ENCODE measurements at regions not wholly inside any gene's neighbourhood (a gene's known extent, or its start where the extent isn't known, plus 50 kb on each side); places are given as distances from the start of the nearest gene placed in this dataset.

DNA sequence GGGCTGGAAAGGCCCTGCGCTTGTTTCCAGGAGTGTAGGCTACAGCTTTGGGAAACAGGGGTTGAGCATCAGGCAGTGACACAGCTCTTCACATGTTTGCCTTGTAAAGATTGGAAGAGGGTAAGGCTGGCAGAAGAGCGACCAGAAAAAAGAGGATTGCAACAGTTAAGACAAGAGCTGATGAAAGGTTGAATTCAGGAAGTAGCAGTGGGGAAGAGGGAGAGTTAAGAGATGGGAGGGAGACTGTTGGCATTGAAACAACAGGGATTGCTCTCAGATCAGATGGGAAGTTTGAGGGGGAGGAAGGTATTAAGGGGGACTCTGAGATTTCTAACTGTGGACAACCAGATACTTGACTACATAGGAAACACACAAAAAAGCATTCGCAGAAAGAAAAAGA is 96.9 kb downstream of the CTAGE1 start:
- Mint-ChIP-seq H3K27me3 (ENCODE audit: insufficient read depth) (peaks cover 4% of the 10 kb centered on the region), H3K4me1 (ENCODE audit: low read depth) (no peaks in the 10 kb centered on the region), H3K36me3 (ENCODE audit: low read depth) (no peaks in the 10 kb centered on the region), H3K9me3 (no peaks in the 10 kb centered on the region), H3K4me3 (no peak overlapping the region), H3K27ac (no peak overlapping the region)
- DNase-seq (ENCODE audit: low spot score), result no peak
- intact Hi-C loops (cut with micrococcal nuclease), result no loop called here

DNA sequence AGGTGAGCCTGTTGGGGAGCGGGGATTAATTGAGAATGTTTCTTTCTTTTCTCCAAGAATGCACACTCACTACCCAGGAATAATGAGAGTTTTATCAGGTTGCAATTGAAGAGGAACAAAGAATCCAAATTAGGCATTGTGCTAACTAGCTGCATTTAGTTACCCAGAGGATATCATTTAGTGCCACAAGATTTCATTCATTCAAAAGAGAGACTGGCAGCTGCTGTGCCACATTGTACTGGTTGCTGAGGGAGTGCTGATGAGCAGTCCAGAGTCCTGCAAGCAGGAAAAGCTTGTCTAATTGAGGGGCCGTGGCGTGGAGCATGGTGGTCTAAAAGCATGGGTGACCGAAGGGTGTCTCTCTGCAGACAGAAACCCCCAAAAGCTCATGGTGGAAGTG is 97.6 kb downstream of the CTAGE1 start:
- Mint-ChIP-seq H3K36me3 (ENCODE audit: low read depth) (no peaks in the 10 kb centered on the region), H3K4me3 (no peak overlapping the region), H3K4me1 (ENCODE audit: low read depth) (no peaks in the 10 kb centered on the region), H3K27me3 (ENCODE audit: insufficient read depth) (peaks cover 3% of the 10 kb centered on the region), H3K9me3 (no peaks in the 10 kb centered on the region), H3K27ac (no peak overlapping the region)
- no peak for DNase-seq (ENCODE audit: low spot score)
- intact Hi-C loops (cut with micrococcal nuclease), result no loop called here

DNA sequence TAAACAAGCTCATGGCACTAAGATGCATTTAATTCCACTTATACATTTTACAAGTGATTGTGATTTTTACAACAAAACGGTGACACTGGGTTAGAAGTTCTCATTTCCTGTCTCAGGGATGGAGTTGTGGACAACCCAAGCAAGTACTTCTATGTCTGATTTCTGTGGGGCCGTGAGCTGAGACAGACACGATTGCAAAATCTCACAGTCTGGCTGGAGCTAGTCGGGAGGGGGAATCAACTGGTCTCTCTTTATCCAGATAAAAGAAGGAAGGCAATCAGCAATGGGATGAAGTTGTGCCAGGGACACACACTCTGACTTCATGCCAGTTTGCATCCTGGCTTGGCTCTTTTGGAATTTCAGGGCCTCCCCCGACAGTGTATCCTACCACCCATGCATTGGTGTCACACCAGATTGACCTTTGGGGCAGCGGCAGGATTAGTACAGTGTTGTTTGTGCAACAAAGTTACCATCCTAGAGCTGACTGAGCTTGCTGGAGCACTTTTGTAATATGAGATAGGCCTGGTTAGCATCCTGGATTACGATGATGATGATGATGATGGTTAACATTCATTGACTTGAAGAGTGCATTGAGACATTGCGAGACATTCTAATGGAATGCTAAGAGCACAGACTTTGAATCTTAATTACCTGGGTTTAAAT is 98.8 kb downstream of the CTAGE1 start:
- H3K4me3 Mint-ChIP-seq, result no peak overlapping the region
- intact Hi-C loops (cut with micrococcal nuclease), result no loop called here
- H3K9me3 Mint-ChIP-seq, result no peaks in the 10 kb centered on the region
- no peaks in the 10 kb centered on the region for H3K4me1 Mint-ChIP-seq (ENCODE audit: low read depth)
- no peak for DNase-seq (ENCODE audit: low spot score)
- no peak overlapping the region for H3K27ac Mint-ChIP-seq
- no peaks in the 10 kb centered on the region for H3K27me3 Mint-ChIP-seq (ENCODE audit: insufficient read depth)
- no peaks in the 10 kb centered on the region for H3K36me3 Mint-ChIP-seq (ENCODE audit: low read depth)

DNA sequence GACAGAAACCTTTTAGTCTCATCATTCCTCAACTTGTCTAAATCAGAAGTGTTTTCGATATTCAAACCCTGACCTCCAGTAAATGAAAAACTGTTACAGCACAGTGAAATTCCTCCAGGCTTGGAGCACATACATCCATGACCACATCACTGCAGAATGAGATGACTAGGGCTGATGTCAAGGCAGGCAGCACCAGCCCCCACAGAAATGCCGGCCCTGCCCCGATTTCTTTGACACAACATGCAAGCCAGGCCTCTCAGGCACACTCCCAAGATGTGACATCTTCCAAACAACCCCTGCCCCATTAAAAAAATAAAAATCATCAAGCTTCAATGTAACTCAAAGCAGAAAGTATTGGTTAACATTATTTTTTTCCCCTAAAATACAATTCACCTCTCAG is 103.3 kb downstream of the CTAGE1 start:
- no peaks in the 10 kb centered on the region for H3K36me3 Mint-ChIP-seq (ENCODE audit: low read depth)
- no peaks in the 10 kb centered on the region for H3K27me3 Mint-ChIP-seq (ENCODE audit: insufficient read depth)
- H3K4me1 Mint-ChIP-seq (ENCODE audit: low read depth), result no peaks in the 10 kb centered on the region
- H3K27ac Mint-ChIP-seq, result no peak overlapping the region
- no peaks in the 10 kb centered on the region for H3K9me3 Mint-ChIP-seq
- intact Hi-C loops (cut with micrococcal nuclease), result no loop called here
- no peak overlapping the region for H3K4me3 Mint-ChIP-seq
- DNase-seq (ENCODE audit: low spot score), result no peak

DNA sequence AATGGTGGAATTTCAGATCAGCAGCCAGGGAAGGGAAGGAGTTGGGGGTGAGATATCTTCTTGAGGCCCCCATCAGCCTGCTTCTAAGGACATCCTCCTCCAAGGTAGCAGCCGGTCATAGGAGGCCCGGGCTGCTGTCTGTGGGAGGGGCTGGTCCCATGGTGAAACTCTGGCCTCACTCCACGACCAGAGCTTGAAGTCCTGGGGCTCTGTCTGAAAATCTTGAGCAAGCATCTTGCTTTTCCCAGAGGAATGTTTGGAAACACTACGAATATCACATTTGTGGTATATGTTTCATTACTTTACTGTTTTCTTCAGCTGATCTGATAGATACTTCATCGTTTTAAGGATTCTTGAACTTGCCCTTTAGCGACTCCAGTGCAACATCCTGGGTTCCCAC is 103.7 kb downstream of the CTAGE1 start:
- Mint-ChIP-seq H3K4me3 (no peak overlapping the region), H3K27ac (no peak overlapping the region), H3K27me3 (ENCODE audit: insufficient read depth) (no peaks in the 10 kb centered on the region), H3K9me3 (no peaks in the 10 kb centered on the region), H3K36me3 (ENCODE audit: low read depth) (no peaks in the 10 kb centered on the region), H3K4me1 (ENCODE audit: low read depth) (no peaks in the 10 kb centered on the region)
- DNase-seq (ENCODE audit: low spot score), result no peak
- intact Hi-C loops (cut with micrococcal nuclease), result no loop called here

DNA sequence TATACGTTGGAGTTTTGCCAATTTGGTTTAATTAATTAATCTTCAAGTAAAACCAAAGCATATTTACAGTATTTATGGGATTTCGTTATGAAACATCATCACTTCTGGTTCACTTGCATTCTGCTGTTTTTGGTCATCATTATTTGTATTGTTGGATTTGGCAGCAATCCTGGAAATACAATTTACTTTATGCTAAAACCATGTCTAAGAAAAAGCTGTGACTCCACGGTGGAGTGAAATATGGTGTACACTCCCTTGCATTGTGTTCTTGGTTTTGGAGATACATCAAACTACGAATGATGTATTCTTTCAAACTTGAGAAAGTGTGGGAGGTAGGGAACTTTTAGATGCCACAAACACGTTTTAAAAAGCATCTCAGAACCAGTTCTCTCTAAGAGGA is 106.4 kb downstream of the CTAGE1 start:
- H3K27ac Mint-ChIP-seq, result no peak overlapping the region
- H3K4me3 Mint-ChIP-seq, result no peak overlapping the region
- DNase-seq (ENCODE audit: low spot score), result no peak
- H3K4me1 Mint-ChIP-seq (ENCODE audit: low read depth), result no peaks in the 10 kb centered on the region
- intact Hi-C loops (cut with micrococcal nuclease), result no loop called here
- no peaks in the 10 kb centered on the region for H3K36me3 Mint-ChIP-seq (ENCODE audit: low read depth)
- no peaks in the 10 kb centered on the region for H3K27me3 Mint-ChIP-seq (ENCODE audit: insufficient read depth)
- H3K9me3 Mint-ChIP-seq, result no peaks in the 10 kb centered on the region

DNA sequence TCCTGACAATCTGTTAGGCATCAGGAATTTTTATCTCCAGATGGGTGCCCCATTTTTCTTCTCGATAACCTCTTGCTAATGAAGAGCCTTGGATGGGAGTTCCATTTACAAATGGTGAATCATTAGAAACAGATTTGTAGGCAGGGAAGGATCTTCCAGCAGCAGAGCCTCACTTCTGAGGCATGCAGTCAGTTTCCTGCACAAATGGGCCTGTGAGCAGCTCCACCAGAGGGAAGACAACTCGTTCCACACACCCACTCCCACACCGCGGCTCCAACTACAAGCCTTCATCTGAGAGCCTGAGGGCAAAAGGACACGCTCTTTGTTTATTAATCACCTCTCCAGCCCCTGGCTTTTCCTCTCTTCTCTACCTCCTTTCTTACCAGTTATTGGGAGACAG is 108.5 kb downstream of the CTAGE1 start:
- H3K9me3 Mint-ChIP-seq, result no peaks in the 10 kb centered on the region
- no peak overlapping the region for H3K4me3 Mint-ChIP-seq
- intact Hi-C loops (cut with micrococcal nuclease), result no loop called here
- H3K27ac Mint-ChIP-seq, result no peak overlapping the region
- no peaks in the 10 kb centered on the region for H3K27me3 Mint-ChIP-seq (ENCODE audit: insufficient read depth)
- no peaks in the 10 kb centered on the region for H3K4me1 Mint-ChIP-seq (ENCODE audit: low read depth)
- H3K36me3 Mint-ChIP-seq (ENCODE audit: low read depth), result no peaks in the 10 kb centered on the region
- DNase-seq (ENCODE audit: low spot score), result no peak

DNA sequence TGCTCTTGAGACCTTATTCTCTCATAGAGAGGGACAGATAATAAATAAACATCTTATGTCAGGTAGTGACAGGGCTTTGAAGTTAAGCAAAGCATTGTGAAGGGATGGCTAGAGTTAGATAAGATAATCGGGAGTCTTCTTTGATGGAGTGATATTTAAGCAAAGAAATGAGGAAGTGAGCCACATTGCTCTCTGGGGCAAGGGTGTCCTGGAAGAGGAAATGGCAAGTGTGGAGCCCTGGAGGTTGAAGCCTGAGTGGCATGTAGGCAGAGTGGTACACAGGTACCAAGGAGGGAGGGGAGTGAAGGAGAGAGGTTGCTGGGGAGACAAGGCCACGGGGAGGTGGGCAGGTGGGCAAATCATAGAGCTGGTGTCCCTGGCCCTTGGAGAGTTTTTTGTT is 110.2 kb downstream of the CTAGE1 start:
- no peak overlapping the region for H3K27ac Mint-ChIP-seq
- no peaks in the 10 kb centered on the region for H3K36me3 Mint-ChIP-seq (ENCODE audit: low read depth)
- intact Hi-C loops (cut with micrococcal nuclease), result no loop called here
- H3K9me3 Mint-ChIP-seq, result no peaks in the 10 kb centered on the region
- DNase-seq (ENCODE audit: low spot score), result no peak
- no peak overlapping the region for H3K4me3 Mint-ChIP-seq
- H3K27me3 Mint-ChIP-seq (ENCODE audit: insufficient read depth), result no peaks in the 10 kb centered on the region
- no peaks in the 10 kb centered on the region for H3K4me1 Mint-ChIP-seq (ENCODE audit: low read depth)

DNA sequence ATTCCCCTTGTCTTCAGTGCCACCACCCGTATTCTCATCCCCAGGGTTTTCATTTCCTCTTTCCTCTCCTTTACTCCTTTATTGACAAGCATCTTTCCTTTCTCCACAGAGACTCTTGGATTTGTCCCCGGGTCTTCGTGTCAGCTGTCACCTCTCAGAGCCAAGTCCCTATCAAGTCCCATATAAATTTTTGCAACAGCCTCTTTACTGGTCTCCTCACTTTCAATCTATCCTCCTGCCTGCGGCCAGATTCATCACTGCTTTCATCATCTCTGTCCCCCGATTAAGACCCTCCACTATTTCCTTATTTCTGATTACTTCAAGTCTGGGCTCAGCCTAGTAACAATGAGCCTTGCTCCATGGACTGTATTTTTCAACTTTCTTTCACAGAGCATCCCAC is 113.8 kb downstream of the CTAGE1 start:
- Mint-ChIP-seq H3K4me3 (no peak overlapping the region), H3K27me3 (ENCODE audit: insufficient read depth) (peaks cover 1% of the 10 kb centered on the region), H3K27ac (no peak overlapping the region), H3K9me3 (no peaks in the 10 kb centered on the region), H3K4me1 (ENCODE audit: low read depth) (no peaks in the 10 kb centered on the region), H3K36me3 (ENCODE audit: low read depth) (no peaks in the 10 kb centered on the region)
- intact Hi-C loops (cut with micrococcal nuclease), result no loop called here
- no peak for DNase-seq (ENCODE audit: low spot score)

DNA sequence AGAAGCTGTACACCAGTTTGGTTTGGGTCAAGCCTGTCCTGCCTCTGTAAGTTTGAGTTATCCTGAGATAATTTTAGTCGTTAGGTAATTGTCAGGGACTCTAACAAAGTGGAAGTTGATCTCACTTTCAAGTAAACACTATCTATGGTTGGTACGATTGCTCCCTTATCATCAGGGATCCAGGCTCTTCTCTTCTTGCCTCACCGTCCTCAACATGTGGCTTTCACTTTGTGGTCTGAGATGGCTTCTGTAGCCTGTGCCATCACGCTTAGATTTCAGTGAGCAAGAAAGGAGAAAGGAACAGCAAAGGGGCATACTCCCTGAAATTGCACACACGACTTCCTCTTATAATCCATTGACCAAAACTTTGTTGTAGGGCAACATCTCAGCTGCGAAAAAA is 115.6 kb downstream of the CTAGE1 start:
- intact Hi-C loops (cut with micrococcal nuclease), result no loop called here
- H3K27ac Mint-ChIP-seq, result no peak overlapping the region
- H3K4me3 Mint-ChIP-seq, result no peak overlapping the region
- H3K9me3 Mint-ChIP-seq, result no peaks in the 10 kb centered on the region
- H3K36me3 Mint-ChIP-seq (ENCODE audit: low read depth), result no peaks in the 10 kb centered on the region
- no peak for DNase-seq (ENCODE audit: low spot score)
- peaks cover 1% of the 10 kb centered on the region for H3K27me3 Mint-ChIP-seq (ENCODE audit: insufficient read depth)
- no peaks in the 10 kb centered on the region for H3K4me1 Mint-ChIP-seq (ENCODE audit: low read depth)

DNA sequence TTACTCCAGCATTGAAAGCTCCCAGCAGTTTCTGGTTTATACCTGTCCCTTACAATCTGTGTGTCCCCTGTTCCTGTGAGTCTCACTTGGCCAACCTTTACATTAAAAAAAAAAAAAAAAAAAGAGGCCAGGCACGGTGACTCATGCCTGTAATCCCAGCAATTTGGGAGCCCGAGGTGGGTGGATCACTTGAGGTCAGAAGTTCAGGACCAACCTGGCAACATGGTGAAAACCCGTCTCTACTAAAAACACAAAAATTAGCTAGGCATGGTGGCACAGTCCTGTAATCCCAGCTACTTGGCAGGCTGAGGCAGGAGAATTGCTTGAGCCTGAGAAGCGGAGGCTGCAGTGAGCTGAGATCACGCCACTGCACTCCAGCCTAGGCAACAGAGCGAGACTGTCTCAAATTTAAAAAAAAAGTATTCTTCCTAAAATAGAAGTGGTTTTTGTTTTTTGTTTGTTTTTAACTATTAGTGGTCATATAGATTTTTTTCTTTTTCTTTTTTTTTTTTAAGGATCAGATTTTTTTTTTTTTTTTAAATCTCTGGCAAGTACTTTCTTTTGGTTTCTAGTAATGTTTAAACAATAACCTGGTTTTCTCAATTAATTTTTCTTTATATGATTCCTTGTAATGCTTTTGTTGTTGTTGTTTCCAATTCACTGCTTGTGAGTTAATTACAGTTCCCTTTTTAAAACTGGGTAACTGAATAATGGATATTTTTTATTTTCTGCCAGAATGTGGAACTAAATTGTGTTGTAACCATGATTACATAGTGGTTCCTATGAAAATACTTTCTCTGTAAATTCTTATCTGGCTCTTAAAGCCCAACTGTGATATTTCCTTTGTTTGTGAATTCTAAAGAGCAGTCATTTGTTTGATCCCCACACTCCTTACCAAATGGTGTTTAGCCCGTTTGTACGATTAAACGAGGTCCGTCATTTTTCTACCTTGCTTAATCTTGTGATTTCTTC is 116.8 kb downstream of the CTAGE1 start:
- H3K4me1 Mint-ChIP-seq (ENCODE audit: low read depth), result no peaks in the 10 kb centered on the region
- no peak overlapping the region for H3K4me3 Mint-ChIP-seq

DNA sequence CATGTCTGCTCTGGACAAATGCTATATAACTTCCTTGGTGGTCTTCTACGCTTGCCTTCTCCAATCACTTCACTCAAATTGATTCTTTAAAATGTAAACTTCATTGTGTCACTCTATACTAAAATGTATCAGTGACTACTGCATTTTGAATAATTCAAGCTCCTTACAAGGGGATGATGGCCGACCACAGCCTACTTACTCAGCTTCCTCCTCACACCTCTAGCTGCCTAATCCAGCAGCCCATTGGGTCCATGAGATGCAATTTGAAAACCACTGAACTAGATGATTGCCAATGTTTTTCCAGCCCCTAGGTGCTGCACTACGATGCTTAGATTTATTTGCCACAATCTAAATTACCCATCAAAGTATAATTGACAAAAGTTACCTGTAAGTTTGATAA is 120.7 kb downstream of the CTAGE1 start:
- H3K4me3 Mint-ChIP-seq, result no peak overlapping the region
- intact Hi-C loops (cut with micrococcal nuclease), result no loop called here
- H3K27ac Mint-ChIP-seq, result no peak overlapping the region
- no peaks in the 10 kb centered on the region for H3K27me3 Mint-ChIP-seq (ENCODE audit: insufficient read depth)
- no peaks in the 10 kb centered on the region for H3K36me3 Mint-ChIP-seq (ENCODE audit: low read depth)
- no peaks in the 10 kb centered on the region for H3K9me3 Mint-ChIP-seq
- H3K4me1 Mint-ChIP-seq (ENCODE audit: low read depth), result no peaks in the 10 kb centered on the region
- no peak for DNase-seq (ENCODE audit: low spot score)

More for the DNA sequence above, 116.8 kb downstream of the CTAGE1 start:
- intact Hi-C loops (cut with micrococcal nuclease), result no loop called here
- DNase-seq (ENCODE audit: low spot score), result no peak
- Mint-ChIP-seq H3K27ac (no peak overlapping the region), H3K9me3 (no peaks in the 10 kb centered on the region), H3K36me3 (ENCODE audit: low read depth) (no peaks in the 10 kb centered on the region), H3K27me3 (ENCODE audit: insufficient read depth) (peaks cover 1% of the 10 kb centered on the region)

DNA sequence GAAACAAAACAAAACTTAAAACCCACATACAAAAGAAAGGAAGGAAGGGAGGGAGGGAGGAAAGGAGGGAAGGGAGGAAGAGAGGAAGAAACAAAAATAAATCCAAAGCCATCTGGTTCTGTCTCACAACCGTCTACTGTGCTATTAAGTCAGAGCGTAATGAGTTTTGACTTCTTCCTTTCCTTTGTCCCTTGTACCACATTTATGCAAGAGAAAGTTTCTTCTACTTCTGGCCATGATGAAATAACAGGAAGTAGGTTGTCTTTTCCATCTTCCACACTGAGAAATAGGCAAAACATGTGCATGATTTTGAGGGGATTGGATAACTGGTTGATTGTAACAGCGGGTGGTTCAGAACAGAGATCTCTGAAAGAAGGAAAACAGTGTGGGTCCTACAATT is 121.4 kb downstream of the CTAGE1 start:
- no peak for DNase-seq (ENCODE audit: low spot score)
- Mint-ChIP-seq H3K9me3 (no peaks in the 10 kb centered on the region), H3K36me3 (ENCODE audit: low read depth) (no peaks in the 10 kb centered on the region), H3K4me1 (ENCODE audit: low read depth) (no peaks in the 10 kb centered on the region), H3K27me3 (ENCODE audit: insufficient read depth) (no peaks in the 10 kb centered on the region), H3K4me3 (no peak overlapping the region), H3K27ac (no peak overlapping the region)
- intact Hi-C loops (cut with micrococcal nuclease), result no loop called here
